ENCODE measurements at regions not wholly inside any gene's neighbourhood (a gene's known extent, or its start where the extent isn't known, plus 50 kb on each side); places are given as distances from the start of the nearest gene placed in this dataset.

- DNase-seq (ENCODE audit: low spot score) = no peak
- no peak overlapping the region for H3K4me3 ChIP-seq (ENCODE audit: low read depth, low read length, poor library complexity, severe bottlenecking)
- intact Hi-C loops (cut with micrococcal nuclease; ENCODE audit: unreplicated experiment) = loop anchor here (2.0 kb wide), 1 partner anchor 21 kb away; no protein-coding TSS in a partner anchor
- POLR2A ChIA-PET (ENCODE audit: low non-redundant PET) = no interaction called here
- CTCF ChIA-PET = no interaction called here
- no peaks in the 10 kb centered on the region for H3K4me1 ChIP-seq (ENCODE audit: insufficient read depth, low read length, poor library complexity, severe bottlenecking)
- TF ChIP-seq CTCF (conservative IDR thresholded peaks at IDR 0.05; ENCODE audit: low read depth, low read length) (no peak), EZH2 (IDR thresholded peaks at IDR 0.05; ENCODE audit: borderline replicate concordance, low read depth, low read length, poor library complexity, severe bottlenecking) (no peak)
- H3K36me3 ChIP-seq (ENCODE audit: insufficient read depth, low read length, poor library complexity, severe bottlenecking) = no peaks in the 10 kb centered on the region
- no peak overlapping the region for H3K27ac ChIP-seq (ENCODE audit: low read depth, low read length, poor library complexity, severe bottlenecking)
- no peaks in the 10 kb centered on the region for H3K27me3 ChIP-seq (replicated peaks; ENCODE audit: insufficient read depth, low read depth, low read length, poor library complexity)
- no peaks in the 10 kb centered on the region for H3K9me3 ChIP-seq (ENCODE audit: low read depth, low read length, poor library complexity, severe bottlenecking)
- no TSS peak for BruUV-seq (replicated peaks)
These were observed 260.6 kb upstream of the DIAPH2 start for GRCh38 chrX:96424007-96424406.

- Histone ChIP-seq H3K9me3 (ENCODE audit: low read depth, low read length, poor library complexity, severe bottlenecking) (no peaks in the 10 kb centered on the region), H3K27me3 (replicated peaks; ENCODE audit: insufficient read depth, low read depth, low read length, poor library complexity) (no peaks in the 10 kb centered on the region), H3K27ac (ENCODE audit: low read depth, low read length, poor library complexity, severe bottlenecking) (no peak overlapping the region), H3K4me3 (ENCODE audit: low read depth, low read length, poor library complexity, severe bottlenecking) (no peak overlapping the region), H3K4me1 (ENCODE audit: insufficient read depth, low read length, poor library complexity, severe bottlenecking) (no peaks in the 10 kb centered on the region), H3K36me3 (ENCODE audit: insufficient read depth, low read length, poor library complexity, severe bottlenecking) (no peaks in the 10 kb centered on the region)
- TF ChIP-seq CTCF (conservative IDR thresholded peaks at IDR 0.05; ENCODE audit: low read depth, low read length) = no peak
- TF ChIP-seq EZH2 (IDR thresholded peaks at IDR 0.05; ENCODE audit: borderline replicate concordance, low read depth, low read length, poor library complexity, severe bottlenecking) = no peak
- ChIA-PET POLR2A (ENCODE audit: low non-redundant PET) (no interaction called here), CTCF (no interaction called here)
- intact Hi-C loops (cut with micrococcal nuclease; ENCODE audit: unreplicated experiment) = loop anchor here (2.0 kb wide), 1 partner anchor 20 kb away; no protein-coding TSS in a partner anchor
- no peak for DNase-seq (ENCODE audit: low spot score)
- BruUV-seq (replicated peaks) = no TSS peak
These were observed 259.4 kb upstream of the DIAPH2 start for GRCh38 chrX:96425200-96425599.

GRCh38 chrX:96430756-96431455 is 253.7 kb upstream of the DIAPH2 start:
- no TSS peak for BruUV-seq (replicated peaks)

More at GRCh38 chrX:96430756-96431455, 253.7 kb upstream of the DIAPH2 start:
- H3K27me3 ChIP-seq (replicated peaks; ENCODE audit: insufficient read depth, low read depth, low read length, poor library complexity) = no peaks in the 10 kb centered on the region
- no peak for DNase-seq (ENCODE audit: low spot score)
- intact Hi-C loops (cut with micrococcal nuclease; ENCODE audit: unreplicated experiment) = no loop called here
- H3K36me3 ChIP-seq (ENCODE audit: insufficient read depth, low read length, poor library complexity, severe bottlenecking) = no peaks in the 10 kb centered on the region
- no peak overlapping the region for H3K4me3 ChIP-seq (ENCODE audit: low read depth, low read length, poor library complexity, severe bottlenecking)
- H3K27ac ChIP-seq (ENCODE audit: low read depth, low read length, poor library complexity, severe bottlenecking) = no peak overlapping the region
- TF ChIP-seq CTCF (conservative IDR thresholded peaks at IDR 0.05; ENCODE audit: low read depth, low read length) = no peak
- TF ChIP-seq EZH2 (IDR thresholded peaks at IDR 0.05; ENCODE audit: borderline replicate concordance, low read depth, low read length, poor library complexity, severe bottlenecking) = no peak
- POLR2A ChIA-PET (ENCODE audit: low non-redundant PET) = no interaction called here
- H3K4me1 ChIP-seq (ENCODE audit: insufficient read depth, low read length, poor library complexity, severe bottlenecking) = no peaks in the 10 kb centered on the region
- CTCF ChIA-PET = no interaction called here
- no peaks in the 10 kb centered on the region for H3K9me3 ChIP-seq (ENCODE audit: low read depth, low read length, poor library complexity, severe bottlenecking)

Measured in A673 (cell line).